Adrenal gland (tissue), 9 donors: ENCODE measurements at regions not wholly inside any gene's neighbourhood (a gene's known extent, or its start where the extent isn't known, plus 50 kb on each side); places are given as distances from the start of the nearest gene placed in this dataset.

Source experiments
- DNase-seq, 7 donors: peaks; one replicate each; pipeline ENCODE4 v3.0.0-alpha.2; 2019 to 2020
- H3K27ac ChIP-seq, 5 donors: fragments of 200-600 bp; sonication (generic) in 4 of 5; 1 replicate in 3 of 5; 2 replicates in 2 of 5; pipeline versions ENCODE4 v1.5.1 to v1.8.0; 2016 to 2020; ENCODE audit warnings: mild to moderate bottlenecking in 1 of 5
- H3K27me3 ChIP-seq: fragments of 200-600 bp; 2 replicates; pipeline ENCODE4 v1.8.0; 2021
- H3K36me3 ChIP-seq, 2 donors: fragments of 200-600 bp; replicated peaks in 1 of 2; 1 replicate in 1 of 2; 2 replicates in 1 of 2; pipeline versions ENCODE4 v1.5.1 to v1.8.0; 2018 to 2022
- H3K4me1 ChIP-seq, 2 donors: fragments of 200-600 bp; replicated peaks in 1 of 2; 1 replicate in 1 of 2; 2 replicates in 1 of 2; pipeline versions ENCODE4 v1.5.1 to v1.8.0; 2018 to 2021
- H3K4me3 ChIP-seq, 4 donors: fragments of 200-600 bp; sonication (generic) in 3 of 4; one replicate each; pipeline ENCODE4 v1.5.1; 2016 to 2018
- H3K9me3 ChIP-seq, 3 donors: fragments of 200-600 bp; sonication (generic) in 1 of 3; replicated peaks in 1 of 3; 1 replicate in 2 of 3; 2 replicates in 1 of 3; pipeline versions ENCODE4 v1.5.1 to v1.8.0; 2016 to 2021
- CTCF ChIP-seq, 6 experiments: fragments of 450-650 bp in 4 of 6; fragments of 200-600 bp in 2 of 6; sonication (generic) in 1 of 6; IDR thresholded peaks; 1 replicate in 5 of 6; 2 replicates in 1 of 6; pipeline versions ENCODE4 v1.5.1 to v1.8.0; 2016 to 2021; ENCODE audit warnings: antibody characterized with exemption in 6 of 6, mild to moderate bottlenecking in 2 of 6, moderate library complexity in 1 of 6
- POLR2A ChIP-seq, 2 donors: fragments of 450-650 bp; IDR thresholded peaks; one replicate each; pipeline ENCODE4 v1.6.1; 2017; ENCODE audit warnings: antibody characterized with exemption in 2 of 2, mild to moderate bottlenecking in 2 of 2, moderate library complexity in 1 of 2
- WGBS, 4 donors: extraction: QIAGEN DNeasy Blood & Tissue Kit in 2 of 4; methylation state at CpG; one replicate each; pipeline versions ENCODE4 v1.1.5 to v1.1.7; 2013 to 2017; 5-methylcytosine and 5-hydroxymethylcytosine counted together
- intact Hi-C, 2 donors: fragments of 100-400 bp; cut with DNase I; formaldehyde crosslinking; loops; one replicate each; pipeline versions ENCODE4 v1.14.1 to v1.15.0; 2022 to 2023
- donor health status: healthy with polysubstance abuse.
- donor health status: Bipolar disorder and iron deficiency.
- donor health status: DM: yes; HTN: yes; CAD: no.
- donor health status: DM: no; HTN: no; CAD: no.
- donor health status: DM: no; HTN: no; CAD: no.

DNA sequence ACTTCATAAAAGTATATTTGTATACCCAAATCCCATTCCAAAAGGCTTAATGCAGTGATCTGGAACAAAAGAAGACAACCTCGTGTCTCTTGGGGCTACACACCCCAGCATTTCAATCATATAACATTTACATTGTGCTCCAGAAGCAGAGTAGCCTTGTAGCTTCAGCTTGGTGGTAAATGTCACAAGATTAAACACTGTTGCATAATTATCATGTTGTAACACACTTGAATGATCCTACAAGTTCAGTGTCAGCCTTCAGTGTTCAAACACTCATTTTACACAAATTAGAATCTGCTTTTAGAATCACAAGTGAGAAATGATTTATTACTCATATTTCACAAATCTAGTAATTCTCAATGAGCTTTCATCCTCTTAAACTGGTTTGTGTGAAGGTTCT lies 122.6 kb downstream of the CNTN3 start:
- no peaks in the 10 kb centered on the region for H3K27me3 ChIP-seq
- no peak for DNase-seq
- no peak overlapping the region for H3K27ac ChIP-seq
- TF ChIP-seq CTCF (IDR thresholded peaks at IDR 0.05) (no peak), POLR2A (IDR thresholded peaks at IDR 0.05) (no peak)
- intact Hi-C loops: no loop called here
- H3K36me3 ChIP-seq: no peaks in the 10 kb centered on the region
- WGBS, 4 donors: 30 to 67% (median 51%) methylated on average over 1 of the region's 1 CpG
- H3K9me3 ChIP-seq: no peaks in the 10 kb centered on the region
- no peaks in the 10 kb centered on the region for H3K4me1 ChIP-seq
- H3K4me3 ChIP-seq: no peak overlapping the region

- Histone ChIP-seq H3K4me3 (no peak overlapping the region), H3K27me3 (no peaks in the 10 kb centered on the region), H3K27ac (no peak overlapping the region), H3K4me1 (no peaks in the 10 kb centered on the region), H3K36me3 (no peaks in the 10 kb centered on the region), H3K9me3 (no peaks in the 10 kb centered on the region)
- intact Hi-C loops: no loop called here
- DNase-seq: no peak
- WGBS, 4 donors: 35 to 51% (median 43%) methylated on average over 3 of the region's 3 CpGs
- no peak for TF ChIP-seq POLR2A (IDR thresholded peaks at IDR 0.05)
Observed at GRCh38 chr3:74489050-74489792, 125.2 kb downstream of the CNTN3 start.

DNA sequence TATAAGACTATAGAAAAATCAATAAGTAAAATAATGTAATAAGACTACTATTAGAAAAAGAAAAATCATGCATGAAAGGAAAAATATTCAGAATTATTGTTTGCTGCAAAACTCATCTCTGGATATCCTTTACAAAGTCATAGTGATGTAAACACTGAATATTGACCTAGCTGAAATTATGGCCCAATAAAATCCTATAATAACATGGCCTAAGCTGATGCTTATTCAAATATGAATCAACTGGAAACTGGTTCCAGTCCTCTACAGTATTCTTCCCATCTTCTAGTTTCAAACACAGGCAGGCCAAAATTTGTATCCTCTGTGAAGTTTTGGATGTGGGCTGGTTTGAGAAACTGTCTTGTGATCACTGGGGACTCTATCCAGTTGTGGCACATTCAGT lies 134.5 kb downstream of the CNTN3 start:
- H3K36me3 ChIP-seq: no peaks in the 10 kb centered on the region
- H3K27me3 ChIP-seq: no peaks in the 10 kb centered on the region
- no peak overlapping the region for H3K4me3 ChIP-seq
- intact Hi-C loops: no loop called here
- no peaks in the 10 kb centered on the region for H3K9me3 ChIP-seq
- H3K27ac ChIP-seq: no peak overlapping the region
- TF ChIP-seq POLR2A (IDR thresholded peaks at IDR 0.05): no peak
- TF ChIP-seq CTCF (IDR thresholded peaks at IDR 0.05): no peak
- no peaks in the 10 kb centered on the region for H3K4me1 ChIP-seq
- DNase-seq: no peak

GRCh38 chr3:74470313-74470712 lies 144.1 kb downstream of the CNTN3 start:
- intact Hi-C loops: no loop called here
- TF ChIP-seq CTCF (IDR thresholded peaks at IDR 0.05) (no peak), POLR2A (IDR thresholded peaks at IDR 0.05) (no peak)
- H3K36me3 ChIP-seq: no peaks in the 10 kb centered on the region
- no peaks in the 10 kb centered on the region for H3K9me3 ChIP-seq
- no peak overlapping the region for H3K4me3 ChIP-seq
- H3K4me1 ChIP-seq: no peaks in the 10 kb centered on the region
- DNase-seq: no peak
- WGBS, 4 donors: 77 to 88% (median 85%) methylated on average over 4 of the region's 4 CpGs
- H3K27ac ChIP-seq: no peak overlapping the region
- H3K27me3 ChIP-seq: no peaks in the 10 kb centered on the region

GRCh38 chr3:74469713-74470112 lies 144.7 kb downstream of the CNTN3 start:
- intact Hi-C loops: no loop called here
- Histone ChIP-seq H3K4me1 (no peaks in the 10 kb centered on the region), H3K27ac (no peak overlapping the region), H3K27me3 (no peaks in the 10 kb centered on the region), H3K36me3 (no peaks in the 10 kb centered on the region), H3K4me3 (no peak overlapping the region), H3K9me3 (no peaks in the 10 kb centered on the region)
- TF ChIP-seq CTCF (IDR thresholded peaks at IDR 0.05) (no peak), POLR2A (IDR thresholded peaks at IDR 0.05) (no peak)
- no peak for DNase-seq
- WGBS, 4 donors: 80 to 89% (median 85%) methylated on average over 8 of the region's 8 CpGs
